Endothelial cell (in vitro differentiated cells): ENCODE measurements at regions not wholly inside any gene's neighbourhood (a gene's known extent, or its start where the extent isn't known, plus 50 kb on each side); places are given as distances from the start of the nearest gene placed in this dataset.

ENCODE experiments used
- DNase-seq: peaks from one replicate; pipeline ENCODE4 v3.0.0; 2021; ENCODE audit warnings: low spot score
- H3K27ac Mint-ChIP-seq: one replicate; pipeline ENCODE4 v1.8.0; 2021; ENCODE audit warnings: mixed read lengths, inconsistent platforms; ENCODE audit not compliant: unreplicated experiment
- H3K27me3 Mint-ChIP-seq: one replicate; pipeline ENCODE4 v1.8.0; 2021; ENCODE audit warnings: mild to moderate bottlenecking, moderate library complexity, mixed read lengths, inconsistent platforms; ENCODE audit not compliant: unreplicated experiment
- H3K36me3 Mint-ChIP-seq: one replicate; pipeline ENCODE4 v1.8.0; 2021; ENCODE audit warnings: mild to moderate bottlenecking, low read depth, mixed read lengths, inconsistent platforms; ENCODE audit not compliant: unreplicated experiment
- H3K4me1 Mint-ChIP-seq: one replicate; pipeline ENCODE4 v1.8.0; 2021; ENCODE audit warnings: mild to moderate bottlenecking, mixed read lengths, inconsistent platforms; ENCODE audit not compliant: unreplicated experiment
- H3K4me3 Mint-ChIP-seq: one replicate; pipeline ENCODE4 v1.8.0; 2021; ENCODE audit warnings: mild to moderate bottlenecking, mixed read lengths, inconsistent platforms; ENCODE audit not compliant: unreplicated experiment
- H3K9me3 Mint-ChIP-seq: one replicate; pipeline ENCODE4 v1.8.0; 2021; ENCODE audit warnings: mixed read lengths, inconsistent platforms; ENCODE audit not compliant: unreplicated experiment
- TF ChIP-seq, protein P1 (sequence below): fragments of 200-600 bp; sonication (generic); IDR thresholded peaks from one replicate; pipeline ENCODE4 v1.5.0; 2021; ENCODE audit warnings: antibody characterized with exemption; ENCODE audit not compliant: unreplicated experiment

DNA sequence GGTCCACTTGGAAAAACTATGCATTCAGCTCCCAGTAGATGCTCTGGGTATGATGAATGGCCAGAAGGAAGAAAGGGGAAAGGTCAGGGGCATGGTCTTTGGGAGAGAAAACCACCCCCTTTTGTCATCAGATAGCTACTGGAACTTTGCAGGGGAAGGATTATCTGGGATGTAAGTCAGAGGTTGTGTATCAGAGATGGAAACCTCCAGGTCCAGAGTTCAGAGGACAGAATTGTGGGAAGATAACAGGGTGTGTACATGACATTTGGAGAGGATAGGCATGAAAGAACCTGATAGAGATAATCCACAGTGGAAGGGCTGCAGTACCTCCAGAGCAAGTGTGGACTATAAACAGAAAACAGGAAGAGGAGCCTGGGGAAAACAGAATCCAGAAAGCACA, 262.7 kb downstream of the SPRY1 start:
- no peak overlapping the region for H3K27ac Mint-ChIP-seq
- no peak for DNase-seq
- H3K4me3 Mint-ChIP-seq = no peak overlapping the region
- peaks cover 3% of the 10 kb centered on the region for H3K27me3 Mint-ChIP-seq
- H3K4me1 Mint-ChIP-seq = peaks cover 4% of the 10 kb centered on the region
- TF ChIP-seq, protein P1, sequence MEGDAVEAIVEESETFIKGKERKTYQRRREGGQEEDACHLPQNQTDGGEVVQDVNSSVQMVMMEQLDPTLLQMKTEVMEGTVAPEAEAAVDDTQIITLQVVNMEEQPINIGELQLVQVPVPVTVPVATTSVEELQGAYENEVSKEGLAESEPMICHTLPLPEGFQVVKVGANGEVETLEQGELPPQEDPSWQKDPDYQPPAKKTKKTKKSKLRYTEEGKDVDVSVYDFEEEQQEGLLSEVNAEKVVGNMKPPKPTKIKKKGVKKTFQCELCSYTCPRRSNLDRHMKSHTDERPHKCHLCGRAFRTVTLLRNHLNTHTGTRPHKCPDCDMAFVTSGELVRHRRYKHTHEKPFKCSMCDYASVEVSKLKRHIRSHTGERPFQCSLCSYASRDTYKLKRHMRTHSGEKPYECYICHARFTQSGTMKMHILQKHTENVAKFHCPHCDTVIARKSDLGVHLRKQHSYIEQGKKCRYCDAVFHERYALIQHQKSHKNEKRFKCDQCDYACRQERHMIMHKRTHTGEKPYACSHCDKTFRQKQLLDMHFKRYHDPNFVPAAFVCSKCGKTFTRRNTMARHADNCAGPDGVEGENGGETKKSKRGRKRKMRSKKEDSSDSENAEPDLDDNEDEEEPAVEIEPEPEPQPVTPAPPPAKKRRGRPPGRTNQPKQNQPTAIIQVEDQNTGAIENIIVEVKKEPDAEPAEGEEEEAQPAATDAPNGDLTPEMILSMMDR = no peak
- H3K9me3 Mint-ChIP-seq = peaks cover 7% of the 10 kb centered on the region
- peaks cover 27% of the 10 kb centered on the region for H3K36me3 Mint-ChIP-seq

DNA sequence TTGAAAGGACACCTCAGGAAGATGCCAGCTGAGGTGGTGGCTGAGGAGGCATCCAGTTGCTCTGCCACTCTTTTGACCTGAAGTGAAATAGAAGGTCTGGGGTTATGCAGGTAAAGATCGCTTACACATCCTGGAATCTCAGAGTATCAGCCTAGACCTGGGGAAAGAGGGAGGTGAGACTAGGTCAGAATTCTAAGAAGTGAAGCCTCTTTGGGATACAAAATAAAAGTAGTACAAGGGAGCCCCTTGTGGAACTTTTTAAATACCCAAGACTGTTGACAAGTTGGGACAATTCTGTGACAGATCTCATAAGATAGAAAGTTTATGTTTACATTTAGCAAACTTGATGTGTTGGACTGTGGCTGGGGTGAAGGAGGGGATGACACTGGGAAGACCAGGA, 263.1 kb downstream of the SPRY1 start:
- H3K4me1 Mint-ChIP-seq = peaks cover 4% of the 10 kb centered on the region
- peaks cover 23% of the 10 kb centered on the region for H3K36me3 Mint-ChIP-seq
- peaks cover 3% of the 10 kb centered on the region for H3K27me3 Mint-ChIP-seq
- H3K4me3 Mint-ChIP-seq = no peak overlapping the region
- peaks cover 7% of the 10 kb centered on the region for H3K9me3 Mint-ChIP-seq
- TF ChIP-seq, protein P1 = no peak
- H3K27ac Mint-ChIP-seq = no peak overlapping the region
- DNase-seq = no peak

DNA sequence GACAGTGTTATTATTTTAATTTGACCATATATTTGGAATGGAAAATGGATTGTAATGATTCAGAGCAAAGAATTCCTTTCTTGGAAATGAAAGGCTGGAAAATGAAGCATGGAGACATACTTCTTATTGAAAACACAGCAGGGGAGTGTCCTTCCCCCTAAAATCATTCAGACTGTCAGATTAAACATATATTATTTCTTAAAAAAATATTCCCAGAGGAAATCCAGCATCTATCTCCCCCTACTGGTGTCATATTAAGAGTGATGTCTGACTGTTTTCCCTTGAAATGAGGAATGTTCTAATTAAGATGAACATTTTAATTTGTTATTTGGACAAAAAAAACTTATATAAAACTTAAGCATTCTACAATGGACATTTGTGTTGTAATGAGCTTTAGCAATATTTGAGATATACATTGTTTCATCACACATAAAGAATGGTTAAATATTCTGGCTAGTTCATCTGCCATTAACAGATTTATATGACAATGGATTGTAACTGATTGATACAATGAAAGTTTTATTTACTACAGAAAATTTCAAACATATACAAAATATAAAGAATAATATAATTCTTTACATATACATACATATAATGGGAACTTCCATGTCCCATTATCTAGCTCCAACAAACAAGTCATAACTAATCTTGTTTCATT, 264.6 kb downstream of the SPRY1 start:
- peaks cover 17% of the 10 kb centered on the region for H3K36me3 Mint-ChIP-seq
- H3K4me3 Mint-ChIP-seq = no peak overlapping the region
- peaks cover 7% of the 10 kb centered on the region for H3K9me3 Mint-ChIP-seq
- H3K27me3 Mint-ChIP-seq = peaks cover 3% of the 10 kb centered on the region
- H3K4me1 Mint-ChIP-seq = peaks cover 4% of the 10 kb centered on the region
- DNase-seq = no peak
- no peak overlapping the region for H3K27ac Mint-ChIP-seq
- TF ChIP-seq, protein P1 = peak; percentile 67

DNA sequence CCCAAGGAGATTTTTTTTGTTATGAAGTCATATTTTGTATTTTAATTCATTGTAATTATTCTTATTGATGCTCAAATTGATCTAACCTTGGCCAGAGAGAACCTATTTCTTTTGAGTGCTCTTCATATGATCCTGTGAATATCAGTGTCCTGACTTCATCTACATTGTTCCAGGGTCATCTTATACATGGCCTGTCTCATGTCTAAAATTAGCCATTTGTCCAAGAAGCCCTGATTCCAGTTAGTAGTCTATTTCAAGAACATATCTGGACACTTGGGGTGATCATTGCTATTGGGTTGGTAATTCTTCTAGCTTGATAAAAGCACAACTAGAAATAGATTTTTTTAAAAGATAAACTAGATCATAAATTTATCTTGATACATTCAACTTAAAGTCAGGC, 266.2 kb downstream of the SPRY1 start:
- Mint-ChIP-seq H3K9me3 (no peaks in the 10 kb centered on the region), H3K4me1 (peaks cover 4% of the 10 kb centered on the region), H3K36me3 (peaks cover 17% of the 10 kb centered on the region), H3K27me3 (no peaks in the 10 kb centered on the region), H3K4me3 (no peak overlapping the region), H3K27ac (no peak overlapping the region)
- TF ChIP-seq, protein P1 = no peak
- no peak for DNase-seq

DNA sequence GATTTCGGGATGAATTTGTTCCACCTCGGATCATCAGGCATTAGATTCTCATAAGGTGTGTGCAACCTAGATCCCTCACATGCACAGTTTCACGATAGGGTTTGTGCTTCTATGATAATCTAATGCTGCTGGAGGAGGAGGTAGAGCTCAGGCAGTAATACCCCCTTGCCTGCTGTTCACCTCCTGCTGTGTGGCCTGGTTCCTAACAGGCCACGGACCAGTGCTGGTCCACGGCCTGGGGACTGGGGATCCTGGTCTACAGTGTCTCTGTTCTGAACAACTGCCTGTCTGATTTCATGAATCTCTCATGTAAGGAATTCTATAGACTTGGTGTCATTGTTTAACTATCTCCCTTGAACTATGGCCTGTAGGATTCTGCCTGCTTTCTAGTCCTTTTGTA, 269.9 kb downstream of the SPRY1 start:
- TF ChIP-seq, protein P1 = no peak
- peaks cover 14% of the 10 kb centered on the region for H3K36me3 Mint-ChIP-seq
- no peaks in the 10 kb centered on the region for H3K9me3 Mint-ChIP-seq
- H3K27me3 Mint-ChIP-seq = no peaks in the 10 kb centered on the region
- DNase-seq = no peak
- no peak overlapping the region for H3K27ac Mint-ChIP-seq
- no peak overlapping the region for H3K4me3 Mint-ChIP-seq
- no peaks in the 10 kb centered on the region for H3K4me1 Mint-ChIP-seq
